Right lobe of liver (tissue), 4 donors: ENCODE measurements at regions not wholly inside any gene's neighbourhood (a gene's known extent, or its start where the extent isn't known, plus 50 kb on each side); places are given as distances from the start of the nearest gene placed in this dataset.

Source experiments
- CTCF ChIP-seq, 4 donors: fragments of 200-600 bp in 3 of 4; fragments of 450-650 bp in 1 of 4; IDR thresholded peaks; one replicate each; pipeline versions ENCODE4 v1.5.1 to v1.8.0; 2016 to 2022; ENCODE audit warnings: antibody characterized with exemption in 4 of 4, mild to moderate bottlenecking in 2 of 4
- POLR2A ChIP-seq: fragments of 450-650 bp; IDR thresholded peaks from one replicate; pipeline ENCODE4 v1.6.1; 2017; ENCODE audit warnings: antibody characterized with exemption, mild to moderate bottlenecking
- donor health status: DM: no; HTN: no; CAD: no.
- donor health status: DM: no; HTN: no; CAD: no.
- donor health status: DM: no; HTN: yes; CAD: no.

- peak; percentile 56 for TF ChIP-seq POLR2A
- TF ChIP-seq CTCF (IDR thresholded peaks at IDR 0.05), result no peak
Observed at GRCh38 chr20:22523499-22524392, 60.6 kb downstream of the FOXA2 start.
